ENCODE measurements at regions not wholly inside any gene's neighbourhood (a gene's known extent, or its start where the extent isn't known, plus 50 kb on each side); places are given as distances from the start of the nearest gene placed in this dataset.

DNA sequence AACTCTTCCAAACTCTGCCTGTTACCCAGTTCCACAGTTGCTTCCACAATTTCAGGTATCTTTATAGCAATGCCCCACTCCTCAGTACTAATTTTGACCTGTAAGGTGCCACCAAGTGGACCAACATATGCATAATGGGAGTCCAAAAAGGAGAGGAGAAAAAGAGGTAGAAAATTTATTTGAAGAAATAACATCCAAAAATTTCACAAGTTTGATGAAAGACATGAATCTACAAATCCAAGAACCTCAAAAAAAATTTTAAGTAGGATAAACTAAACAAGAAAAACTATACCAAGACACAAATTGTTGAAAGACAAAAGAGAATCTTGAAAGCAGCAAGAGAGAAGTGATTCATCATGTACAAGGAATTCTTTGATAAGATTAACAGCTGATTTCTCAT lies 79.8 kb downstream of the BARX1 start:
- TF ChIP-seq, protein P1, sequence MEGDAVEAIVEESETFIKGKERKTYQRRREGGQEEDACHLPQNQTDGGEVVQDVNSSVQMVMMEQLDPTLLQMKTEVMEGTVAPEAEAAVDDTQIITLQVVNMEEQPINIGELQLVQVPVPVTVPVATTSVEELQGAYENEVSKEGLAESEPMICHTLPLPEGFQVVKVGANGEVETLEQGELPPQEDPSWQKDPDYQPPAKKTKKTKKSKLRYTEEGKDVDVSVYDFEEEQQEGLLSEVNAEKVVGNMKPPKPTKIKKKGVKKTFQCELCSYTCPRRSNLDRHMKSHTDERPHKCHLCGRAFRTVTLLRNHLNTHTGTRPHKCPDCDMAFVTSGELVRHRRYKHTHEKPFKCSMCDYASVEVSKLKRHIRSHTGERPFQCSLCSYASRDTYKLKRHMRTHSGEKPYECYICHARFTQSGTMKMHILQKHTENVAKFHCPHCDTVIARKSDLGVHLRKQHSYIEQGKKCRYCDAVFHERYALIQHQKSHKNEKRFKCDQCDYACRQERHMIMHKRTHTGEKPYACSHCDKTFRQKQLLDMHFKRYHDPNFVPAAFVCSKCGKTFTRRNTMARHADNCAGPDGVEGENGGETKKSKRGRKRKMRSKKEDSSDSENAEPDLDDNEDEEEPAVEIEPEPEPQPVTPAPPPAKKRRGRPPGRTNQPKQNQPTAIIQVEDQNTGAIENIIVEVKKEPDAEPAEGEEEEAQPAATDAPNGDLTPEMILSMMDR (conservative IDR thresholded peaks at IDR 0.05; ENCODE audit: low read depth, low read length): no peak

DNA sequence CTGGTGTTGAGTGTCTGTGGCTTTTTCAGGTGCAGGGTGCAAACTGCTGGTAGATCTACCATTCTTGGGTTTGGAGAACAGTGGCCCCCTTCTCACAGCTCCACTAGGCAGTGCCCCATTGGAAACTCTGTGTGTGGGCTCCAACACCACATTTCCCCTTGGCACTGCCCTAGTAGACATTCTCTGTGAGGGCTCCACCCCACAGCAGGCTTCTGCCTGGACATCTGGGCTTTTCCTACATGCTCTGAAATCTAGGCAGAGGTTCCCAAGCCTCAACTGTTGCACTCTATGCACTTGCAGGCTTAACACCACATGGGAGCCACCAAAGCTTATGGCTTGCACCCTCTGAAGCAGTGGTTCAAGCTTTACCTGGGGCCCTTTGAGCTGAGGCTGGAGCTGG lies 80.9 kb downstream of the BARX1 start:
- DNase-seq (ENCODE audit: low read depth): no peak
- TF ChIP-seq, protein P1 (conservative IDR thresholded peaks at IDR 0.05; ENCODE audit: low read depth, low read length): no peak
- no peak overlapping the region for H3K4me3 ChIP-seq (ENCODE audit: low read depth, low read length)

More for the DNA sequence above, 79.8 kb downstream of the BARX1 start:
- DNase-seq (ENCODE audit: low read depth): no peak
- no peak overlapping the region for H3K4me3 ChIP-seq (ENCODE audit: low read depth, low read length)

DNA sequence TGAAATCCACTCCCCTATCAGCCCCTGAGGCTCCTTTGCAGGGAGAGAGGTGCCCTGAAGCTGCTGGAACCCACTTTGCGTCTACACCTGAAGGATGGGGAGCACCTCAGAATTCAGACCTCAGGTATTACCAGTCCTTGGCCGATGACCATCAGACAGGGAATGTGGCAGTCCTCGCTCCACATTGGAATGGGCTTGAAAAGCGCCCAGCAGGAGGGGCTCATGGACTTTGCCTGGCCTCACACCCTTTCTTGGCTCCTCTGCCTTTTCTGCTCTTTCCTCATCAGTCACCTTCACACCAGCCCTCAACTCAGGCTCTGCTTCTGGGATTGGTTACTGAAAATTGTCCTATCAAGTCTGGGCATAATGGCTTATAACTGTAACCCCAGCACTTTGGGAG lies 83.9 kb downstream of the BARX1 start:
- no peak overlapping the region for H3K4me3 ChIP-seq (ENCODE audit: low read depth, low read length)
- DNase-seq (ENCODE audit: low read depth): no peak
- TF ChIP-seq, protein P1 (conservative IDR thresholded peaks at IDR 0.05; ENCODE audit: low read depth, low read length): no peak

DNA sequence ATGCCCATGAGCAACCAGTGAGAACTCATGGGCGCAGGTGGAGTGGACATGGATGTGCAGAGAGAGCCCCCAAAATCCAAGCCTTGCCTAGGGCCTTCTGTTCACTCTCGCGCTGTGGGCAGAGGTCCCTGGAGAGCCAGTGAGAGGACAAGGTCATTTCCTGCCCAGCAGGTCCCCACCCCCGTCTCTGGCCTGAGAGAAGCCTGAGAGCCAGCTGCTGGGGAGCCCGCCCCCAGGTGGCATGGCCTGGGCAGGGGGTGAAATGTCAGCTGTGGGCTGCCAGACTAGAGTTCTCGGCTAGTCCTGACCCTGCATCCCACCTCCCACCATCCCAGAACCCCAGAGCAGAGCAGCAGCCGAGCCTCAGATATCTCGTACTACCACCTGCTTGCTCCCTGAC lies 85.3 kb downstream of the BARX1 start:
- H3K4me3 ChIP-seq (ENCODE audit: low read depth, low read length): no peak overlapping the region
- TF ChIP-seq, protein P1 (conservative IDR thresholded peaks at IDR 0.05; ENCODE audit: low read depth, low read length): no peak
- no peak for DNase-seq (ENCODE audit: low read depth)

DNA sequence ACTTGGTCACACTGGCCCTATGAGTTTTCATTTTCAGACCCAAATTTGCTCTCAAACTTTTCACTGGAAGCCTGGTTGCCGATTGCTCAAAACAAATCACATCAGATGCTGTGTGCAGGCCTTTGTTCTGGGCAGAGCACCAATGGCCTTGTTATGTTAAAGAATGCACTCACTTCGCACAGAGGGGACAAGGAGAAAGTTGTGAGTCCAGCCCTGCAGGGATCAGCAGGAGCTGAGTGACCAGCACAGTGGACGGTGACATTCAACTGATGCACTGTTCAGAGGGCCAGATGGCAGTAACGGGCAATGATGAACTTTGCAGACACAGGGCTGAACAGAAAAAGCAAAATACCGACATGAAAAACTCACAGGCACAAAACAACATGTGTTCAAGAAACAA lies 86.1 kb downstream of the BARX1 start:
- H3K4me3 ChIP-seq (ENCODE audit: low read depth, low read length): no peak overlapping the region
- DNase-seq (ENCODE audit: low read depth): no peak
- TF ChIP-seq, protein P1 (conservative IDR thresholded peaks at IDR 0.05; ENCODE audit: low read depth, low read length): no peak

DNA sequence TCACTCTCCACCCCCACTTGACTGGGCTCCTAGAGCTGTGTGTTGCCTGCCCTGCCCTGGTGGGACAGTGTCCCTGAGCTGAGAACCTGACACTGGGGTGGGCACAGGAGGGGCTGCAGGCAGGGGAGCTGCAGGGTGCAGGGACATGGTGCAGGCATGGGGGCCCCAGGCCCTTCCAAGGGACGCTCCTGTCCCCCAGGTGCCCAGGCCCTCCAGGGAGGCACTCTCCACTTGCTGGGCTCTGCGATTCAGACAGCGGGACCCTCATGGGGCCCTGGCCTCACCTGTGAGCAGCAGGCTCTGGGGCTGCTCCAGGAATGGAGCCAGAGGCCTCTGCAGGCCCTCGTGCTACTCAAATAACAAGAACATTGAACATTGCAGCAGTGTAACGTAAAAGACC lies 89.4 kb downstream of the BARX1 start:
- DNase-seq (ENCODE audit: low read depth): no peak
- TF ChIP-seq, protein P1 (conservative IDR thresholded peaks at IDR 0.05; ENCODE audit: low read depth, low read length): no peak
- no peak overlapping the region for H3K4me3 ChIP-seq (ENCODE audit: low read depth, low read length)

DNA sequence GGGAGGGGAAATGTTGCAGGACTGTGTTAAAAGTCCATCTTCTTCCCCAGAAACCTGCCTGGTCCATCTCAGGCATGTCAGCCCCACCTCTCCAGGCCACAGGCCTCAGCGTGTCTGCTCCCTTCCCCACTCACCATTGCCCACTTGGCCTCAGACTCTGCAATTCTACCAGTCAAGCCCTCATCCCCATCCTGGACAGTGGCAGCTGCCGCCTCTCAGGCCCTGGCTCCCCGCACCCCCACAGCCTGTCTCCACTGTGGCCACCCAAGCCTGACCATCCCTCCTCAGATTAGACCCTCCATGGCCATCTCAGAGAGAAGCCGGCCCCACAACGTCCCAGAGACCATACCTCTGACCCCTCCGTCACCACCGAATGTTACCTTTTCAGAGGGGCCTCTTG lies 89.9 kb downstream of the BARX1 start:
- DNase-seq (ENCODE audit: low read depth): no peak
- TF ChIP-seq, protein P1 (conservative IDR thresholded peaks at IDR 0.05; ENCODE audit: low read depth, low read length): no peak
- H3K4me3 ChIP-seq (ENCODE audit: low read depth, low read length): no peak overlapping the region

Measured in epithelial cell of proximal tubule (primary cell).